Uterus (tissue), 2 donors: ENCODE measurements at regions not wholly inside any gene's neighbourhood (a gene's known extent, or its start where the extent isn't known, plus 50 kb on each side); places are given as distances from the start of the nearest gene placed in this dataset.

Source experiments
- CTCF ChIP-seq, 4 experiments: fragments of 200-600 bp in 2 of 4; fragments of 450-650 bp in 2 of 4; sonication (generic) in 2 of 4; IDR thresholded peaks; one replicate each; pipeline ENCODE4 v1.5.1; 2016 to 2019; ENCODE audit warnings: antibody characterized with exemption in 4 of 4, mild to moderate bottlenecking in 2 of 4, moderate library complexity in 1 of 4
- POLR2A ChIP-seq, 2 donors: fragments of 450-650 bp; IDR thresholded peaks; one replicate each; pipeline ENCODE4 v1.6.1; 2016; ENCODE audit warnings: antibody characterized with exemption in 2 of 2, mild to moderate bottlenecking in 1 of 2, moderate library complexity in 1 of 2

- TF ChIP-seq CTCF (IDR thresholded peaks at IDR 0.05) (no peak), POLR2A (IDR thresholded peaks at IDR 0.05) (no peak)
Observed at GRCh38 chr21:19022978-19023377, 619.4 kb upstream of the TMPRSS15 start.
